SK-N-MC (cell line): ENCODE measurements at regions not wholly inside any gene's neighbourhood (a gene's known extent, or its start where the extent isn't known, plus 50 kb on each side); places are given as distances from the start of the nearest gene placed in this dataset.

Source experiments
- EZH2 ChIP-seq: fragments of 200-600 bp; sonication (generic); IDR thresholded peaks from one replicate; pipeline ENCODE4 v1.6.1; 2017; ENCODE audit warnings: antibody characterized with exemption
- POLR2AphosphoS5 ChIP-seq: IDR thresholded peaks from 2 replicates; pipeline ENCODE4 v1.6.1; 2012; ENCODE audit warnings: mild to moderate bottlenecking, low read depth, low read length, borderline replicate concordance

GRCh38 chr2:201980389-201980821, 53.2 kb upstream of the FZD7 start:
- TF ChIP-seq POLR2AphosphoS5 (no peak), EZH2 (no peak)
